GM23338 (cell line): ENCODE measurements at regions not wholly inside any gene's neighbourhood (a gene's known extent, or its start where the extent isn't known, plus 50 kb on each side); places are given as distances from the start of the nearest gene placed in this dataset.
A peak's percentile ranks its signal among the peaks of the same experiment; 100 is the strongest.

Experiments
- ATAC-seq: fragments of 200-7000 bp; cut with Tn5 transposase; 3 replicates; pipeline ENCODE4 v1.9.1; 2020
- DNase-seq: peaks from one replicate; pipeline ENCODE4 v3.0.0-alpha.2; 2015; ENCODE audit warnings: low spot score
- H2AFZ ChIP-seq: fragments of 200-600 bp; sonication (generic); 2 replicates; pipeline ENCODE4 v1.8.0; 2016; ENCODE audit warnings: antibody characterized with exemption, mild to moderate bottlenecking, moderate library complexity
- H3F3A ChIP-seq: fragments of 200-600 bp; sonication (generic); replicated peaks from 2 replicates; pipeline ENCODE4 v1.8.0; 2017; ENCODE audit warnings: antibody characterized with exemption, mixed run types, low read depth
- H3K27ac ChIP-seq: fragments of 200-600 bp; sonication (generic); 2 replicates; pipeline ENCODE4 v1.6.1; 2016; ENCODE audit warnings: low read depth
- H3K27me3 ChIP-seq: fragments of 200-600 bp; sonication (generic); 2 replicates; pipeline ENCODE4 v1.8.0; 2016; ENCODE audit warnings: mild to moderate bottlenecking, mixed run types, moderate library complexity; ENCODE audit not compliant: insufficient read depth
- H3K36me3 ChIP-seq: fragments of 200-600 bp; sonication (generic); 2 replicates; pipeline ENCODE4 v1.8.0; 2016; ENCODE audit warnings: mild to moderate bottlenecking; ENCODE audit not compliant: insufficient read depth
- H3K4me1 ChIP-seq: fragments of 200-600 bp; sonication (generic); 2 replicates; pipeline ENCODE4 v1.8.0; 2016; ENCODE audit warnings: mild to moderate bottlenecking, moderate library complexity; ENCODE audit not compliant: insufficient read depth
- H3K4me2 ChIP-seq: fragments of 200-600 bp; sonication (generic); 2 replicates; pipeline ENCODE4 v1.7.1; 2017; ENCODE audit warnings: mixed run types
- H3K4me3 ChIP-seq: fragments of 200-600 bp; sonication (generic); 2 replicates; pipeline ENCODE4 v1.6.1; 2016; ENCODE audit warnings: mixed run types
- H3K79me2 ChIP-seq: fragments of 200-600 bp; sonication (generic); replicated peaks from 2 replicates; pipeline ENCODE4 v1.8.0; 2017; ENCODE audit warnings: mild to moderate bottlenecking; ENCODE audit not compliant: insufficient read depth
- H3K9me2 ChIP-seq: fragments of 200-600 bp; sonication (generic); 2 replicates; pipeline ENCODE4 v1.8.0; 2017; ENCODE audit not compliant: insufficient read depth
- H4K20me1 ChIP-seq: fragments of 200-600 bp; sonication (generic); replicated peaks from 2 replicates; pipeline ENCODE4 v1.8.0; 2017; ENCODE audit warnings: mild to moderate bottlenecking; ENCODE audit not compliant: insufficient read depth
- H3K27ac Mint-ChIP-seq: 2 replicates; pipeline ENCODE4 v1.8.0; 2020; ENCODE audit warnings: inconsistent platforms, mild to moderate bottlenecking, moderate library complexity, mixed read lengths
- H3K27me3 Mint-ChIP-seq: 3 replicates; pipeline ENCODE4 v1.8.0; 2022; ENCODE audit warnings: low read depth, mild to moderate bottlenecking, moderate library complexity, mixed read lengths, inconsistent platforms; ENCODE audit not compliant: insufficient read depth, poor library complexity
- H3K36me3 Mint-ChIP-seq: 3 replicates; pipeline ENCODE4 v1.8.0; 2021; ENCODE audit warnings: low read depth, mild to moderate bottlenecking, inconsistent platforms, moderate library complexity, mixed read lengths
- H3K4me1 Mint-ChIP-seq: 3 replicates; pipeline ENCODE4 v1.8.0; 2020; ENCODE audit warnings: mild to moderate bottlenecking, inconsistent platforms, mixed read lengths
- H3K4me3 Mint-ChIP-seq: 3 replicates; pipeline ENCODE4 v1.8.0; 2021; ENCODE audit warnings: moderate library complexity, mild to moderate bottlenecking, inconsistent platforms, mixed read lengths
- H3K9me3 Mint-ChIP-seq: 3 replicates; pipeline ENCODE4 v1.8.0; 2020; ENCODE audit warnings: moderate library complexity, mild to moderate bottlenecking, inconsistent platforms, mixed read lengths
- CTCF ChIP-seq, 2 experiments: fragments of 200-600 bp in 1 of 2; sonication (generic) in 1 of 2; conservative IDR thresholded peaks; 2 replicates each; pipeline versions ENCODE4 v1.5.1 to v1.6.1; 2016 to 2017; ENCODE audit warnings: antibody characterized with exemption in 2 of 2, low read depth in 2 of 2, mild to moderate bottlenecking in 2 of 2, moderate library complexity in 1 of 2
- EZH2 ChIP-seq: fragments of 200-600 bp; sonication (generic); IDR thresholded peaks from one replicate; pipeline ENCODE4 v1.8.0; 2017; ENCODE audit warnings: antibody characterized with exemption, mild to moderate bottlenecking, low read depth; ENCODE audit not compliant: unreplicated experiment
- REST ChIP-seq: IDR thresholded peaks from one replicate; pipeline ENCODE4 v1.6.1; 2018; ENCODE audit warnings: antibody characterized with exemption; ENCODE audit not compliant: unreplicated experiment
- ZNF462 ChIP-seq: fragments of 250-450 bp; sonication (Bioruptor Pico); IDR thresholded peaks from 2 replicates; pipeline ENCODE4 v1.5.0; 2020; ENCODE audit warnings: mild to moderate bottlenecking, moderate library complexity

- H3K27ac Mint-ChIP-seq: no peak overlapping the region
- H3K9me3 Mint-ChIP-seq: no peaks in the 10 kb centered on the region
- DNase-seq (no peak), ATAC-seq (no peak)
- no peaks in the 10 kb centered on the region for H3K36me3 Mint-ChIP-seq
- H3K27ac ChIP-seq: no peak overlapping the region
- no peaks in the 10 kb centered on the region for H3K36me3 ChIP-seq
- no peaks in the 10 kb centered on the region for H4K20me1 ChIP-seq
- no peak overlapping the region for H3K4me2 ChIP-seq
- no peak for TF ChIP-seq EZH2
- no peak for TF ChIP-seq ZNF462 (CRISPR knock-in tag)
- peaks cover 2% of the 10 kb centered on the region for H3K27me3 Mint-ChIP-seq
- H3F3A ChIP-seq: no peaks in the 10 kb centered on the region
- H2AFZ ChIP-seq: no peak overlapping the region
- H3K4me3 Mint-ChIP-seq: no peak overlapping the region
- H3K4me1 Mint-ChIP-seq: peaks cover 15% of the 10 kb centered on the region
- H3K4me1 ChIP-seq: peaks cover under 1% of the 10 kb centered on the region; the same call in 1 of the 2 replicates
- H3K9me2 ChIP-seq: no peaks in the 10 kb centered on the region
- no peaks in the 10 kb centered on the region for H3K27me3 ChIP-seq
- H3K4me3 ChIP-seq: no peak overlapping the region
- no peaks in the 10 kb centered on the region for H3K79me2 ChIP-seq
Observed at GRCh38 chr12:67889931-67890330, 99.3 kb upstream of the IFNG-AS1 start.

- no peak for DNase-seq
- Histone ChIP-seq H2AFZ (no peak overlapping the region; the same call in 1 of the 2 replicates), H3K27me3 (no peaks in the 10 kb centered on the region), H3K27ac (no peak overlapping the region), H3K4me3 (no peak overlapping the region), H3K4me2 (no peak overlapping the region), H3K79me2 (no peaks in the 10 kb centered on the region), H3K9me2 (no peaks in the 10 kb centered on the region), H3K36me3 (no peaks in the 10 kb centered on the region), H3F3A (no peaks in the 10 kb centered on the region), H4K20me1 (no peaks in the 10 kb centered on the region), H3K4me1 (no peaks in the 10 kb centered on the region)
- Mint-ChIP-seq H3K27me3 (peaks cover 2% of the 10 kb centered on the region), H3K36me3 (no peaks in the 10 kb centered on the region), H3K9me3 (no peaks in the 10 kb centered on the region), H3K4me1 (peaks cover 9% of the 10 kb centered on the region), H3K27ac (no peak overlapping the region), H3K4me3 (no peak overlapping the region)
- ATAC-seq: peak; percentile 34; the same call in 1 of the 3 replicates
- no peak for TF ChIP-seq EZH2
- TF ChIP-seq CTCF (conservative IDR thresholded peaks at IDR 0.05; ENCODE audit: low read depth in 2 of 2): no peak
- TF ChIP-seq REST: no peak
Observed at GRCh38 chr12:67890726-67891258, 98.5 kb upstream of the IFNG-AS1 start.
